Right cardiac atrium (tissue), 5 donors: ENCODE measurements at regions not wholly inside any gene's neighbourhood (a gene's known extent, or its start where the extent isn't known, plus 50 kb on each side); places are given as distances from the start of the nearest gene placed in this dataset.

Source experiments
- ATAC-seq, 2 donors: fragments of 200-7000 bp; cut with Tn5 transposase; one replicate each; pipeline versions ENCODE4 v1.8.0 to v1.9.1; 2020; ENCODE audit warnings: moderate library complexity in 2 of 2, mild to moderate bottlenecking in 1 of 2
- DNase-seq, 3 donors: peaks; one replicate each; pipeline ENCODE4 v3.0.0-alpha.2; 2020
- H3K27ac ChIP-seq: one replicate; pipeline ENCODE4 v1.5.1; 2013; ENCODE audit warnings: mild to moderate bottlenecking, low read length, control low read depth, moderate library complexity
- H3K27me3 ChIP-seq: one replicate; pipeline ENCODE4 v1.6.1; 2013; ENCODE audit not compliant: control insufficient read depth, insufficient read depth
- H3K4me1 ChIP-seq: one replicate; pipeline ENCODE4 v1.6.1; 2013; ENCODE audit warnings: low read length; ENCODE audit not compliant: control insufficient read depth, insufficient read depth
- H3K4me3 ChIP-seq: one replicate; pipeline ENCODE4 v1.5.1; 2013; ENCODE audit warnings: low read length, control low read depth
- H3K9me3 ChIP-seq: one replicate; pipeline ENCODE4 v1.6.1; 2013; ENCODE audit warnings: low read length; ENCODE audit not compliant: control insufficient read depth
- WGBS: extraction: QIAGEN DNeasy Blood & Tissue Kit; methylation state at CpG from one replicate; pipeline ENCODE4 v1.1.7; 2013; 5-methylcytosine and 5-hydroxymethylcytosine counted together
- intact Hi-C, 4 donors: fragments of 100-400 bp; cut with DNase I; formaldehyde crosslinking; loops; one replicate each; pipeline versions ENCODE4 v1.11.0 to v1.14.0; 2022 to 2023
- donor health status: healthy with polysubstance abuse.
- donor health status: DM: no; HTN: yes; CAD: no.
- donor health status: DM: no; HTN: no; CAD: no.
- donor health status: DM: no; HTN: yes; CAD: no; lungs with severe emphysema.
- donor health status: DM: yes; HTN: yes; CAD: no.

- ATAC-seq = no peak
- no peak overlapping the region for H3K27ac ChIP-seq
- H3K27me3 ChIP-seq = peaks cover 3% of the 10 kb centered on the region
- no peaks in the 10 kb centered on the region for H3K4me1 ChIP-seq
- no peak for DNase-seq
- H3K4me3 ChIP-seq = no peak overlapping the region
- H3K9me3 ChIP-seq = no peaks in the 10 kb centered on the region
- WGBS = 72% methylated on average over 5 of the region's 5 CpGs
- intact Hi-C loops = no loop called here
Observed at GRCh38 chr4:111652236-111652635, 493.0 kb upstream of the FAM241A start.

GRCh38 chr4:111652986-111653385 is 492.3 kb upstream of the FAM241A start:
- Histone ChIP-seq H3K4me1 (no peaks in the 10 kb centered on the region), H3K4me3 (no peak overlapping the region), H3K9me3 (no peaks in the 10 kb centered on the region), H3K27me3 (peaks cover 3% of the 10 kb centered on the region), H3K27ac (no peak overlapping the region)
- 80% methylated on average over 2 of the region's 2 CpGs for whole genome bisulfite sequencing
- no peak for DNase-seq
- no peak for ATAC-seq
- intact Hi-C loops = no loop called here

GRCh38 chr4:111662496-111662895 is 482.8 kb upstream of the FAM241A start:
- ATAC-seq = no peak
- Histone ChIP-seq H3K4me3 (no peak overlapping the region), H3K27ac (no peak overlapping the region), H3K9me3 (no peaks in the 10 kb centered on the region), H3K4me1 (no peaks in the 10 kb centered on the region), H3K27me3 (no peaks in the 10 kb centered on the region)
- 97% methylated on average over 1 of the region's 1 CpG for WGBS
- intact Hi-C loops = no loop called here
- no peak for DNase-seq

- WGBS = 19% methylated on average over 1 of the region's 1 CpG
- DNase-seq (no peak), ATAC-seq (no peak)
- Histone ChIP-seq H3K27me3 (no peaks in the 10 kb centered on the region), H3K9me3 (no peaks in the 10 kb centered on the region), H3K27ac (no peak overlapping the region), H3K4me1 (no peaks in the 10 kb centered on the region), H3K4me3 (no peak overlapping the region)
- intact Hi-C loops = no loop called here
Observed at GRCh38 chr4:111664308-111664945, 480.8 kb upstream of the FAM241A start.

- H3K9me3 ChIP-seq = no peaks in the 10 kb centered on the region
- WGBS = 80% methylated on average over 2 of the region's 2 CpGs
- intact Hi-C loops = no loop called here
- H3K27ac ChIP-seq = no peak overlapping the region
- no peak for ATAC-seq
- H3K27me3 ChIP-seq = no peaks in the 10 kb centered on the region
- no peaks in the 10 kb centered on the region for H3K4me1 ChIP-seq
- no peak for DNase-seq
- H3K4me3 ChIP-seq = no peak overlapping the region
Observed at GRCh38 chr4:111666826-111667360, 478.4 kb upstream of the FAM241A start.

GRCh38 chr4:111671756-111672155 is 473.5 kb upstream of the FAM241A start:
- Histone ChIP-seq H3K4me3 (no peak overlapping the region), H3K27ac (no peak overlapping the region), H3K4me1 (no peaks in the 10 kb centered on the region), H3K9me3 (no peaks in the 10 kb centered on the region), H3K27me3 (no peaks in the 10 kb centered on the region)
- intact Hi-C loops = no loop called here
- no peak for ATAC-seq
- DNase-seq = no peak
- WGBS = 58% methylated on average over 2 of the region's 2 CpGs

- no peaks in the 10 kb centered on the region for H3K4me1 ChIP-seq
- intact Hi-C loops = no loop called here
Observed at GRCh38 chr4:111675746-111676145, 469.5 kb upstream of the FAM241A start.

GRCh38 chr4:111676533-111676932 is 468.7 kb upstream of the FAM241A start:
- intact Hi-C loops = no loop called here

More at GRCh38 chr4:111675746-111676145, 469.5 kb upstream of the FAM241A start:
- WGBS = 93% methylated on average over 5 of the region's 5 CpGs
- H3K4me3 ChIP-seq = no peak overlapping the region
- H3K27me3 ChIP-seq = no peaks in the 10 kb centered on the region
- no peak for DNase-seq
- ATAC-seq = no peak
- no peak overlapping the region for H3K27ac ChIP-seq
- H3K9me3 ChIP-seq = no peaks in the 10 kb centered on the region

GRCh38 chr4:111678479-111678878 is 466.8 kb upstream of the FAM241A start:
- no peaks in the 10 kb centered on the region for H3K27me3 ChIP-seq
- no peaks in the 10 kb centered on the region for H3K9me3 ChIP-seq
- H3K27ac ChIP-seq = no peak overlapping the region
- intact Hi-C loops = no loop called here
- no peak overlapping the region for H3K4me3 ChIP-seq
- H3K4me1 ChIP-seq = no peaks in the 10 kb centered on the region
- DNase-seq = no peak
- 53% methylated on average over 1 of the region's 1 CpG for WGBS
- no peak for ATAC-seq

More at GRCh38 chr4:111676533-111676932, 468.7 kb upstream of the FAM241A start:
- Histone ChIP-seq H3K4me3 (no peak overlapping the region), H3K9me3 (no peaks in the 10 kb centered on the region), H3K4me1 (no peaks in the 10 kb centered on the region), H3K27me3 (no peaks in the 10 kb centered on the region), H3K27ac (no peak overlapping the region)
- DNase-seq = no peak
- no peak for ATAC-seq

GRCh38 chr4:111678908-111679307 is 466.3 kb upstream of the FAM241A start:
- ATAC-seq = peak in 1 of 2 donors; percentile 51
- no peaks in the 10 kb centered on the region for H3K9me3 ChIP-seq
- intact Hi-C loops = no loop called here
- no peak for DNase-seq
- WGBS = 29% methylated on average over 5 of the region's 5 CpGs
- no peak overlapping the region for H3K27ac ChIP-seq
- no peaks in the 10 kb centered on the region for H3K4me1 ChIP-seq
- no peak overlapping the region for H3K4me3 ChIP-seq
- H3K27me3 ChIP-seq = no peaks in the 10 kb centered on the region

- H3K4me1 ChIP-seq = no peaks in the 10 kb centered on the region
- H3K4me3 ChIP-seq = no peak overlapping the region
- 70% methylated on average over 3 of the region's 3 CpGs for WGBS
- ATAC-seq (no peak), DNase-seq (no peak)
- H3K9me3 ChIP-seq = no peaks in the 10 kb centered on the region
- no peak overlapping the region for H3K27ac ChIP-seq
- no peaks in the 10 kb centered on the region for H3K27me3 ChIP-seq
- intact Hi-C loops = no loop called here
Observed at GRCh38 chr4:111681270-111681669, 464.0 kb upstream of the FAM241A start.

GRCh38 chr4:111681751-111682150 is 463.5 kb upstream of the FAM241A start:
- 88% methylated on average over 7 of the region's 7 CpGs for WGBS
- H3K4me3 ChIP-seq = no peak overlapping the region
- no peaks in the 10 kb centered on the region for H3K9me3 ChIP-seq
- no peaks in the 10 kb centered on the region for H3K4me1 ChIP-seq
- intact Hi-C loops = no loop called here
- no peak overlapping the region for H3K27ac ChIP-seq
- DNase-seq (no peak), ATAC-seq (no peak)
- H3K27me3 ChIP-seq = no peaks in the 10 kb centered on the region
